Body of pancreas (tissue), 4 donors: ENCODE measurements at regions not wholly inside any gene's neighbourhood (a gene's known extent, or its start where the extent isn't known, plus 50 kb on each side); places are given as distances from the start of the nearest gene placed in this dataset.

Experiments used
- ATAC-seq: fragments of 150-250 bp; one replicate; pipeline ENCODE4 v1.9.1; 2016
- DNase-seq, 4 donors: peaks; one replicate each; pipeline ENCODE4 v3.0.0-alpha.2; 2019
- H3K27ac ChIP-seq, 4 donors: fragments of 200-600 bp; sonication (generic); 1 replicate in 3 of 4; 2 replicates in 1 of 4; pipeline versions ENCODE4 v1.5.1 to v1.6.1; 2016 to 2019; ENCODE audit warnings: mild to moderate bottlenecking in 1 of 4, mixed read lengths in 1 of 4, moderate library complexity in 1 of 4
- H3K27me3 ChIP-seq, 2 donors: fragments of 200-600 bp; sonication (generic); one replicate each; pipeline ENCODE4 v1.6.0; 2016; ENCODE audit warnings: mild to moderate bottlenecking in 1 of 2
- H3K36me3 ChIP-seq, 2 donors: fragments of 200-600 bp; sonication (generic); replicated peaks in 1 of 2; 2 replicates each; pipeline ENCODE4 v1.5.1; 2016; ENCODE audit warnings: low read depth in 2 of 2; ENCODE audit not compliant: insufficient read depth in 1 of 2
- H3K4me1 ChIP-seq: fragments of 200-600 bp; sonication (generic); one replicate; pipeline ENCODE4 v1.6.0; 2016
- H3K4me3 ChIP-seq, 2 donors: fragments of 200-600 bp; sonication (generic); 1 replicate in 1 of 2; 2 replicates in 1 of 2; pipeline ENCODE4 v1.5.1; 2016 to 2019
- H3K9me3 ChIP-seq, 3 donors: fragments of 200-600 bp; sonication (generic); 1 replicate in 2 of 3; 2 replicates in 1 of 3; pipeline ENCODE4 v1.5.1; 2016
- CTCF ChIP-seq, 7 experiments: fragments of 450-650 bp in 4 of 7; fragments of 200-600 bp in 3 of 7; sonication (generic) in 3 of 7; IDR thresholded peaks; one replicate each; pipeline ENCODE4 v1.5.1; 2016 to 2019; ENCODE audit warnings: antibody characterized with exemption in 7 of 7
- POLR2A ChIP-seq, 3 donors: fragments of 450-650 bp; IDR thresholded peaks; one replicate each; pipeline ENCODE4 v1.6.1; 2016; ENCODE audit warnings: antibody characterized with exemption in 3 of 3, mild to moderate bottlenecking in 2 of 3
- WGBS, 2 donors: methylation state at CpG; one replicate each; pipeline ENCODE4 v1.1.5; 2017; 5-methylcytosine and 5-hydroxymethylcytosine counted together
- intact Hi-C: fragments of 100-400 bp; cut with DNase I; formaldehyde crosslinking; loops from one replicate; pipeline ENCODE4 v1.15.1; 2023

DNA sequence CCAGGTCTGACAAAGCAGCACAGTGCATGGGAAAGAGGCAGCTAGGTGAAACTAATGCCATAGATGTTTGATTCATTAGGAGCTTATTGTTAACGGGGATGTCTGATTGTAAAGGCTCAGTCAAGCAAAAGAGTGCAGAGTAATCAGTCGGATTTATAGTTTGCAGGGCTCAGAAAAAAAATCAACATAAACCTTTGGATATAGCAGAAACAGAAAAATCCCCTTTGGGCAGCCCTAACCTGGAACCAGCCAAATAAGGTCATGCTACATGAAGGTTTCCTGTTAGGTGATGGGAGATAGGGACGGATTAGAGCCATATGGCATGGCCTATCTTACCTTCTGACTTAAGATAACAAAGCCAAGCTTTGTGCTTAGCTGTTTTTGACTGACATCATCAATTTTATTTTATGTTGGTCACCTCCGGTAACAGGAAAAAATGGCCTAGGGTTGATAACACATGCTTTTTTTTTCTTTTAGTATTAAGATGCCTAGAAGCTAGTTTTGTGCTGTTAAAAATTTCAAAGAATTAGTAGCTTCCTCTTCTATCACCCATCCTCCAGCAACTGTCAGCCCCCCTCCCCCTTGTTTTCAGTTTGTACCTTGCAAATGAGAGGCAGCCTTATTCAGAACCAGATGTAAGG is 60.7 kb upstream of the ZEB2 start:
- Histone ChIP-seq H3K9me3 (no peaks in the 10 kb centered on the region), H3K36me3 (no peaks in the 10 kb centered on the region), H3K4me3 (no peak overlapping the region), H3K27ac (no peak overlapping the region), H3K4me1 (peaks cover 10% of the 10 kb centered on the region), H3K27me3 (no peaks in the 10 kb centered on the region)
- TF ChIP-seq POLR2A (IDR thresholded peaks at IDR 0.05), result no peak
- no peak for TF ChIP-seq CTCF (IDR thresholded peaks at IDR 0.05)
- no peak for DNase-seq
- intact Hi-C loops, result no loop called here
- WGBS, 2 donors, result 58 to 61% methylated on average over 4 of the region's 4 CpGs
- ATAC-seq, result no peak

DNA sequence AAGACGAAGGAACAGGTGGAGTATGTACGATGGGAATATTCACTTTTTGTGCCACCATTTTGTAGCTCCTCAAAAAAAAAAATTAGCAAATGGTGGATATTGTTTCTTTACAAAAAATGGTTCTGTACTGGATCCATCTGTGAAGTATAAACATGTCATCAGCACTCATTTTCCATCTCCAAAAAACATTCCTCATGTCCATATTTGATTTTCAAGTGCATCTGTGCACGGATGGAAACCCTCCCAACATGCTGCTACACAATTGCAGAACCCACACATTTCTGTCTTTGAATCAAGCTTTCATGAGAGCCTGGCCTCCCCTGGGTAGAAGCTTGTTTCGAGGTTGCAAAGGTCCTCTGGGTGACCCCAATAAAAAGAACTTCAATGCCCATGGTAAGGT is 59.6 kb upstream of the ZEB2 start:
- H3K9me3 ChIP-seq, result no peaks in the 10 kb centered on the region
- 88 to 90% methylated on average over 4 of the region's 4 CpGs for whole genome bisulfite sequencing, 2 donors
- H3K27me3 ChIP-seq, result no peaks in the 10 kb centered on the region
- intact Hi-C loops, result no loop called here
- H3K4me1 ChIP-seq, result peaks cover 10% of the 10 kb centered on the region
- TF ChIP-seq CTCF (IDR thresholded peaks at IDR 0.05), result no peak
- no peak for TF ChIP-seq POLR2A (IDR thresholded peaks at IDR 0.05)
- DNase-seq (no peak), ATAC-seq (no peak)
- H3K4me3 ChIP-seq, result no peak overlapping the region
- H3K27ac ChIP-seq, result no peak overlapping the region
- no peaks in the 10 kb centered on the region for H3K36me3 ChIP-seq

GRCh38 chr2:144578099-144578498 is 58.2 kb upstream of the ZEB2 start:
- Histone ChIP-seq H3K9me3 (no peaks in the 10 kb centered on the region), H3K4me1 (peaks cover 10% of the 10 kb centered on the region), H3K36me3 (no peaks in the 10 kb centered on the region), H3K4me3 (no peak overlapping the region), H3K27ac (no peak overlapping the region), H3K27me3 (no peaks in the 10 kb centered on the region)
- no peak for ATAC-seq
- DNase-seq, result no peak
- no peak for TF ChIP-seq CTCF (IDR thresholded peaks at IDR 0.05)
- TF ChIP-seq POLR2A (IDR thresholded peaks at IDR 0.05), result no peak
- intact Hi-C loops, result no loop called here
- WGBS, 2 donors, result 63 to 64% methylated on average over 3 of the region's 3 CpGs

GRCh38 chr2:144572977-144573376 is 53.1 kb upstream of the ZEB2 start:
- Histone ChIP-seq H3K36me3 (no peaks in the 10 kb centered on the region), H3K27me3 (no peaks in the 10 kb centered on the region), H3K9me3 (no peaks in the 10 kb centered on the region), H3K4me1 (no peaks in the 10 kb centered on the region), H3K4me3 (no peak overlapping the region), H3K27ac (no peak overlapping the region)
- TF ChIP-seq CTCF (IDR thresholded peaks at IDR 0.05) (no peak), POLR2A (IDR thresholded peaks at IDR 0.05) (no peak)
- intact Hi-C loops, result no loop called here
- no peak for ATAC-seq
- no peak for DNase-seq

DNA sequence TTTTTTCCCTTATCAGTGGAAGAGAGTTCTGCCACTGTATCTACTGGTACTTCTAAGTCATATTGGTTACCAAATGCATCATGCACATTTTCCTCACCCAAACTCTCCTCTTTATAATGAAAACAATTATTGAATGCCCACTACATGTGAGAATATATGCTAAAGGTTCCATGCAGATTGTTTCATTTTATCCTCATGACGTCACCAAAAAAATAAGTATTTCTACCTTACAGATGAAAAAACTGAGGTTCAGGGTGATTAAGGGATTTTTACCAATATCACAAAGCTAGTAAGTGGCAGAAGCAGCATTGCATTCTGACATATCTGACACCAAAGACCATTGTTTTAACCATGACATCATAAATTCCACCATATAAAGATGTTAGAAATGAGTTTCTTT is 51.9 kb upstream of the ZEB2 start:
- 79 to 86% methylated on average over 1 of the region's 1 CpG for WGBS, 2 donors
- intact Hi-C loops, result no loop called here
- H3K9me3 ChIP-seq, result no peaks in the 10 kb centered on the region

More for the DNA sequence above, 51.9 kb upstream of the ZEB2 start:
- ATAC-seq (no peak), DNase-seq (no peak)
- Histone ChIP-seq H3K36me3 (no peaks in the 10 kb centered on the region), H3K27me3 (no peaks in the 10 kb centered on the region), H3K4me1 (no peaks in the 10 kb centered on the region), H3K4me3 (no peak overlapping the region), H3K27ac (no peak overlapping the region)
- TF ChIP-seq CTCF (IDR thresholded peaks at IDR 0.05), result no peak
- no peak for TF ChIP-seq POLR2A (IDR thresholded peaks at IDR 0.05)
